OCI-LY7 (cell line): ENCODE measurements at regions not wholly inside any gene's neighbourhood (a gene's known extent, or its start where the extent isn't known, plus 50 kb on each side); places are given as distances from the start of the nearest gene placed in this dataset.

ENCODE experiments used
- EZH2phosphoT487 ChIP-seq: fragments of 200-600 bp; sonication (generic); IDR thresholded peaks from 2 replicates; pipeline ENCODE4 v1.6.1; 2018; ENCODE audit warnings: low read depth, borderline replicate concordance, mild to moderate bottlenecking, mixed run types, antibody characterized with exemption, low read length, moderate library complexity, mixed read lengths
- TF ChIP-seq, protein P1 (sequence below): fragments of 200-600 bp; sonication (generic); conservative IDR thresholded peaks from 2 replicates; pipeline ENCODE4 v1.5.1; 2014; ENCODE audit warnings: mild to moderate bottlenecking, antibody characterized with exemption, low read length, moderate library complexity, mixed read lengths

GRCh38 chr3:144053121-144053520, 81.5 kb downstream of the DIPK2A start:
- TF ChIP-seq, protein P1, sequence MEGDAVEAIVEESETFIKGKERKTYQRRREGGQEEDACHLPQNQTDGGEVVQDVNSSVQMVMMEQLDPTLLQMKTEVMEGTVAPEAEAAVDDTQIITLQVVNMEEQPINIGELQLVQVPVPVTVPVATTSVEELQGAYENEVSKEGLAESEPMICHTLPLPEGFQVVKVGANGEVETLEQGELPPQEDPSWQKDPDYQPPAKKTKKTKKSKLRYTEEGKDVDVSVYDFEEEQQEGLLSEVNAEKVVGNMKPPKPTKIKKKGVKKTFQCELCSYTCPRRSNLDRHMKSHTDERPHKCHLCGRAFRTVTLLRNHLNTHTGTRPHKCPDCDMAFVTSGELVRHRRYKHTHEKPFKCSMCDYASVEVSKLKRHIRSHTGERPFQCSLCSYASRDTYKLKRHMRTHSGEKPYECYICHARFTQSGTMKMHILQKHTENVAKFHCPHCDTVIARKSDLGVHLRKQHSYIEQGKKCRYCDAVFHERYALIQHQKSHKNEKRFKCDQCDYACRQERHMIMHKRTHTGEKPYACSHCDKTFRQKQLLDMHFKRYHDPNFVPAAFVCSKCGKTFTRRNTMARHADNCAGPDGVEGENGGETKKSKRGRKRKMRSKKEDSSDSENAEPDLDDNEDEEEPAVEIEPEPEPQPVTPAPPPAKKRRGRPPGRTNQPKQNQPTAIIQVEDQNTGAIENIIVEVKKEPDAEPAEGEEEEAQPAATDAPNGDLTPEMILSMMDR: no peak
- no peak for TF ChIP-seq EZH2phosphoT487
